GM12874 (cell line): ENCODE measurements at regions not wholly inside any gene's neighbourhood (a gene's known extent, or its start where the extent isn't known, plus 50 kb on each side); places are given as distances from the start of the nearest gene placed in this dataset.

ENCODE experiments used
- TF ChIP-seq, protein P1 (sequence below): IDR thresholded peaks from 2 replicates; pipeline ENCODE4 v1.5.1; 2011; ENCODE audit warnings: low read depth, mild to moderate bottlenecking, control low read depth, low read length, moderate library complexity; ENCODE audit not compliant: insufficient read depth

GRCh38 chr4:60605646-60606354, 594.3 kb upstream of the ADGRL3 start:
- TF ChIP-seq, protein P1, sequence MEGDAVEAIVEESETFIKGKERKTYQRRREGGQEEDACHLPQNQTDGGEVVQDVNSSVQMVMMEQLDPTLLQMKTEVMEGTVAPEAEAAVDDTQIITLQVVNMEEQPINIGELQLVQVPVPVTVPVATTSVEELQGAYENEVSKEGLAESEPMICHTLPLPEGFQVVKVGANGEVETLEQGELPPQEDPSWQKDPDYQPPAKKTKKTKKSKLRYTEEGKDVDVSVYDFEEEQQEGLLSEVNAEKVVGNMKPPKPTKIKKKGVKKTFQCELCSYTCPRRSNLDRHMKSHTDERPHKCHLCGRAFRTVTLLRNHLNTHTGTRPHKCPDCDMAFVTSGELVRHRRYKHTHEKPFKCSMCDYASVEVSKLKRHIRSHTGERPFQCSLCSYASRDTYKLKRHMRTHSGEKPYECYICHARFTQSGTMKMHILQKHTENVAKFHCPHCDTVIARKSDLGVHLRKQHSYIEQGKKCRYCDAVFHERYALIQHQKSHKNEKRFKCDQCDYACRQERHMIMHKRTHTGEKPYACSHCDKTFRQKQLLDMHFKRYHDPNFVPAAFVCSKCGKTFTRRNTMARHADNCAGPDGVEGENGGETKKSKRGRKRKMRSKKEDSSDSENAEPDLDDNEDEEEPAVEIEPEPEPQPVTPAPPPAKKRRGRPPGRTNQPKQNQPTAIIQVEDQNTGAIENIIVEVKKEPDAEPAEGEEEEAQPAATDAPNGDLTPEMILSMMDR = no peak

DNA sequence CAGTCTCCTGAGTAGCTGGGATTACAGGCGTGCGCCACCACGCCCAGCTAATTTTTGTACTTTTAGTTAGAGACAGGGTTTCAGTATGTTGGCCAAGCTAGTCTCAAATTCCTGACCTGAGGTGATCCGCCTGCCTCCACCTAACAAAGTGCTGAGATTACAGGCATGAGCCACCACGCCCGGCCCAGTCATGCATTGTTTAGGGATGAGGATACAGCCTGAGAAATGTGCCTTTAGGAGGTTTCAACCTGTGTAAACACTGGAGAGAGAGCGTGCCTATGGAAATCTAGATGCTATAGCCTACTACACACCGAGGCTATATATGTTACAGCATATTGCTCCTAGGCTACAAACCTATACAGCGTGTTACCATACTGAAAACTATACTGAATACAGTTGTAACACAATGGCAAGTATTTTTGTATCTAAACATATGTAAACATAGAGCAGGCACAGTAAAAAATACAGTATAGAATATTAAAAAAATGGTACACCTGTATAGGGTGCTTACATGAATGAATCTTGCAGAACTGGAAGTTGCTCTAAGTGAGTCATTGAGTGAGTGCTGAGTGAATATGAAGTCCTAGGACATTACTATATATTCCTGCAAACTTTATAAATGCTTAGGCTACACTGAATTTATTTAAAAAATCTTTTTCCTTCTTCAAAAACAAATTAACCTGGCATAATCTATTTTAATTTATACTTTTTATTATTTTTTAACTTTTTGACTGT, 588.2 kb upstream of the ADGRL3 start:
- TF ChIP-seq, protein P1 = no peak

- TF ChIP-seq, protein P1 = no peak
Measured at GRCh38 chr4:60617731-60618130, 582.4 kb upstream of the ADGRL3 start.

DNA sequence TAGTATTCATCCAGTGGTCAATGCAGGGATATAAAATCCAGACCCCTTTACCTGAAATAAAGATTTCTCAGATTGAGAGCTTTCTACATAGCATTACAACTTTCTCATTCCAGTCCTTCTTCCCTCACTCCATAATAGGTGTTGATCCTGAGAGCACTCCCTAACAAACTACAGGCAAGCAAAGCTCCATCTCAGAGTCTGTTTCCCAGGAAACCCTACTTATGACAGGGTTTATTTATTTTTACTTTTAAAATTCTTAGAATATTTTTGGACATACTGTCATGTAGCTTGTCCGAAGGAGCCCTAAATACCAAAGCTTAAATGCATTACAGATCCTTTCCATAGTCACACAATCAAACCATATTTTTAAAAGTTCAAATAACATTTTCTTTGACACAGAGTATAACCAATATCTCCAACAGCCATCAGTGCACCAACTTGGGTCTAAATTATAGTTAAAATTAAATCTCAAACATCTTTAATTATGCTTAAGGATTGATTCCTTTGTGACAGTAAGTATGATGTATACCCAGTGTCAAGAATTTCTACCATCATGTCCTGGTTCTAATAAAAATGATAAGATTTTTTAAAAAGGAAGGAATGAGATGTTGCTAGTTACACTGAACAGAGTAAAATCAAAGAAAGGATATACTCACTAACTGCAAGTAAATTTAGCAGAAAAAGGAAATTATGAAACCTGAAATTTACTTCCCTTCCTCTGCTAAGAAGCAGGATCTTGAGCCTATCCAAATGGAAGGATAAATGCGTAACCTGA, 580.4 kb upstream of the ADGRL3 start:
- TF ChIP-seq, protein P1 = no peak

DNA sequence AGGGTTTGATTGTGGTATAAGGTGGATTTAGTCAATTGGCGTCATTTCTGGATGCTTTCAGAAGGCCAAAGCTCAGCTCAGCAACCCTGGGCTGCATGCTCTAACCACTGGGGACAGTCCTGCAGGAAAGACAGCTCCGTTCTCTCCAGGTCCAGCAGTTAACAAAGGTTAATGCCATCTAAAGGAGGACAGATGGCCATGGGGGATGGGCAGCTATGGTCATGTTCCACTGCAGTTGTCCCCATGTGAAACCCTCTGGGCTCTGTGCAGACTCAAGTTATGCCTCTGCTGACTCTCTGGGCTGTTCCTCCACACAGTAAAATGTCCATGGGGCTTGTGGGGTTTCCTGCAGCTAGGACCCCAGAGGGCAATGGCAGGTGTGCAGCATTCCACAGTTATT, 562.1 kb upstream of the ADGRL3 start:
- TF ChIP-seq, protein P1 = no peak

GRCh38 chr4:60648774-60649173, 551.4 kb upstream of the ADGRL3 start:
- TF ChIP-seq, protein P1 = no peak

- TF ChIP-seq, protein P1 = no peak
Measured at GRCh38 chr4:60652933-60653332, 547.2 kb upstream of the ADGRL3 start.
